GM12878 (cell line): ENCODE measurements at regions not wholly inside any gene's neighbourhood (a gene's known extent, or its start where the extent isn't known, plus 50 kb on each side); places are given as distances from the start of the nearest gene placed in this dataset.

ENCODE experiments used
- ATAC-seq: fragments of 200-7000 bp; cut with Tn5 transposase; 3 replicates; pipeline ENCODE4 v1.9.1; 2020; ENCODE audit warnings: mild to moderate bottlenecking, moderate library complexity
- BruUV-seq: library from RNA; stranded (reverse); fragments of 400-500 nt; replicated peaks from 2 replicates; lab custom pipeline; 2021; lab: Mats Ljungman, UMichigan
- CTCF ChIA-PET: fragments of 300-600 bp; sonication (Branson Sonifier 250); formaldehyde crosslinking; extraction: SDS; loops from one replicate; lab custom pipeline; 2021; ENCODE audit warnings: inconsistent platforms; lab: Yijun Ruan, JAX
- POLR2A ChIA-PET: fragments of 350-600 bp; formaldehyde crosslinking; extraction: SDS; loops from one replicate; lab custom pipeline; 2021; ENCODE audit warnings: inconsistent platforms; lab: Charles Lee
- RAD21 ChIA-PET: fragments of 300-600 bp; sonication (Branson Sonifier 250); formaldehyde crosslinking; loops from one replicate; lab custom pipeline; 2023; ENCODE audit warnings: antibody characterized with exemption; ENCODE audit not compliant: unreplicated experiment; lab: Charles Lee
- SMC1A ChIA-PET: fragments of 300-600 bp; sonication (Branson Sonifier 250); formaldehyde crosslinking; loops from one replicate; lab custom pipeline; 2023; ENCODE audit not compliant: unreplicated experiment, uncharacterized antibody; lab: Charles Lee
- DNase-seq: peaks from one replicate; pipeline ENCODE4 v3.0.0-alpha.2; 2011; ENCODE audit warnings: low read depth, low spot score
- FAIRE-seq: peaks from 3 replicates; lab custom pipeline; 2011; peaks lifted over from hg19 to GRCh38; lab: Jason Lieb, UNC
- H2AFZ ChIP-seq: 2 replicates; pipeline ENCODE4 v1.6.0; 2011; ENCODE audit warnings: low read depth, low read length, control low read depth; ENCODE audit not compliant: control insufficient read depth
- H3K27ac ChIP-seq: 2 replicates; pipeline ENCODE4 v1.5.1; 2011; ENCODE audit warnings: control low read depth; ENCODE audit not compliant: control insufficient read depth, insufficient read depth
- H3K27me3 ChIP-seq, 2 experiments: replicated peaks in 1 of 2; 2 replicates each; pipeline versions ENCODE4 v1.6.0 to v1.6.1; 2011; ENCODE audit warnings: low read length in 1 of 2; ENCODE audit not compliant: control insufficient read depth in 2 of 2, insufficient read depth in 2 of 2
- H3K36me3 ChIP-seq, 2 experiments: 2 replicates each; pipeline ENCODE4 v1.5.1; 2011; ENCODE audit warnings: low read length in 1 of 2; ENCODE audit not compliant: control insufficient read depth in 2 of 2, insufficient read depth in 2 of 2
- H3K4me1 ChIP-seq: 2 replicates; pipeline ENCODE4 v1.6.1; 2011; ENCODE audit warnings: mild to moderate bottlenecking, low read length, moderate library complexity, mixed read lengths; ENCODE audit not compliant: control insufficient read depth, insufficient read depth
- H3K4me2 ChIP-seq: 2 replicates; pipeline ENCODE4 v1.6.0; 2011; ENCODE audit warnings: control low read depth; ENCODE audit not compliant: control insufficient read depth, insufficient read depth
- H3K4me3 ChIP-seq: fragments of 200-600 bp; sonication (generic); 2 replicates; pipeline ENCODE4 v1.5.1; 2016
- H3K79me2 ChIP-seq: 2 replicates; pipeline ENCODE4 v1.6.0; 2011; ENCODE audit warnings: low read length; ENCODE audit not compliant: control insufficient read depth, insufficient read depth
- H3K9ac ChIP-seq: 2 replicates; pipeline ENCODE4 v1.8.0; 2011; ENCODE audit warnings: low read length, control low read depth, mixed read lengths; ENCODE audit not compliant: control insufficient read depth, insufficient read depth
- H3K9me3 ChIP-seq: replicated peaks from 3 replicates; pipeline ENCODE4 v1.5.1; 2011; ENCODE audit warnings: mild to moderate bottlenecking, low read length; ENCODE audit not compliant: control insufficient read depth, insufficient read depth
- H4K20me1 ChIP-seq: 2 replicates; pipeline ENCODE4 v1.6.0; 2011; ENCODE audit not compliant: control insufficient read depth, insufficient read depth
- ATF3 ChIP-seq: IDR thresholded peaks from 2 replicates; pipeline ENCODE4 v1.6.1; 2011; ENCODE audit warnings: low read depth, mild to moderate bottlenecking, low read length, moderate library complexity, borderline replicate concordance; ENCODE audit errors: extremely low read depth
- IRF5 ChIP-seq: fragments of 450-650 bp; IDR thresholded peaks from 2 replicates; pipeline ENCODE4 v1.6.1; 2017; ENCODE audit warnings: borderline replicate concordance
- RBBP5 ChIP-seq: fragments of 200-600 bp; sonication (generic); conservative IDR thresholded peaks from 2 replicates; pipeline ENCODE4 v1.6.1; 2016
- SPI1 ChIP-seq: IDR thresholded peaks from 2 replicates; pipeline ENCODE4 v1.6.1; 2011; ENCODE audit warnings: low read depth, mild to moderate bottlenecking, low read length, moderate library complexity, borderline replicate concordance; ENCODE audit not compliant: insufficient read depth
- TCF3 ChIP-seq: IDR thresholded peaks from 2 replicates; pipeline ENCODE4 v1.6.1; 2012; ENCODE audit warnings: low read depth, mild to moderate bottlenecking, low read length, borderline replicate concordance; ENCODE audit not compliant: insufficient read depth
- ZNF592 ChIP-seq: fragments of 450-650 bp; IDR thresholded peaks from 2 replicates; pipeline ENCODE4 v1.6.1; 2017; ENCODE audit warnings: mild to moderate bottlenecking, moderate library complexity
- WGBS: methylation state at CpG from one replicate; pipeline ENCODE4 v1.1.6; 2016; ENCODE audit warnings: low lambda C conversion rate; ENCODE audit not compliant: insufficient replicate concordance, insufficient coverage; ENCODE audit errors: missing lambda C conversion rate; 5-methylcytosine and 5-hydroxymethylcytosine counted together
- in situ Hi-C: fragments of 300-500 bp; cut with MboI; formaldehyde crosslinking; loops from 9 replicates; pipeline ENCODE4 v1.14.3; 2018; ENCODE audit warnings: mixed read lengths
- intact Hi-C: fragments of 100-400 bp; cut with micrococcal nuclease; formaldehyde crosslinking; loops from one replicate; pipeline ENCODE4 v1.14.2; 2022; ENCODE audit not compliant: unreplicated experiment

GRCh38 chr21:27595716-27596115 is 628.8 kb upstream of the ADAMTS5 start:
- Histone ChIP-seq H2AFZ (no peak overlapping the region), H3K36me3 (no peaks in the 10 kb centered on the region), H3K79me2 (no peaks in the 10 kb centered on the region), H3K4me1 (no peaks in the 10 kb centered on the region), H3K27ac (no peak overlapping the region), H4K20me1 (no peaks in the 10 kb centered on the region), H3K27me3 (no peaks in the 10 kb centered on the region), H3K4me3 (no peak overlapping the region), H3K4me2 (no peak overlapping the region), H3K9me3 (no peaks in the 10 kb centered on the region), H3K9ac (no peak overlapping the region)
- 33% methylated on average over 1 of the region's 1 CpG for WGBS
- SMC1A ChIA-PET, result no interaction called here
- in situ Hi-C loops, result no loop called here
- no peak for TF ChIP-seq RBBP5
- no peak for TF ChIP-seq IRF5
- TF ChIP-seq ATF3, result no peak
- no peak for TF ChIP-seq ZNF592
- TF ChIP-seq SPI1, result no peak
- no peak for TF ChIP-seq TCF3
- POLR2A ChIA-PET, result no interaction called here
- no peak for FAIRE-seq
- CTCF ChIA-PET, result no interaction called here
- RAD21 ChIA-PET, result no interaction called here
- no peak for ATAC-seq
- DNase-seq, result no peak
- BruUV-seq, result no TSS peak
- intact Hi-C loops, result no loop called here
